ENCODE measurements at regions not wholly inside any gene's neighbourhood (a gene's known extent, or its start where the extent isn't known, plus 50 kb on each side); places are given as distances from the start of the nearest gene placed in this dataset.

DNA sequence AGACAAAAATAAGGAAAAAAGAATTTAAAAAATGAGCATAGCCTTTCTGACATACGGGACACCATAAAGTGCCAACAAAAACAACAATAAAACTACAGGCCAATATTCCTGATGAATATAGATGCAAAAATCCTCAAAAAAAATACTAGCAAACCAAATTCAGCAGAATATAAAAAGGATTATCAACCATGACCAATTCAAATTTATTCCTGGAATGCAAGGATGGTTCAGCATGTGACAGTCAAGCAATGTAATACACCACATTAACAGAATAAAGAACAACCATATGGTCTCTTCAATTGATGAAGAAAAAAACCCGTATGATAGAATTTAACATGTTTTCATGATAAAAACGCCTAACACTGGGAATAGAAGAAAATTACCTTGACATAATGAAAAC, 341.7 kb downstream of the PYDC2 start:
- Histone ChIP-seq H3K23ac (ENCODE audit: low read depth, low read length, poor library complexity) (no peak overlapping the region), H3K4me3 (ENCODE audit: low read length in 2 of 2) (no peak overlapping the region), H2AK5ac (ENCODE audit: low read depth, low read length) (no peak overlapping the region), H2BK12ac (ENCODE audit: low read length) (no peak overlapping the region), H3K4me2 (ENCODE audit: insufficient read depth, low read length, poor library complexity, severe bottlenecking) (no peak overlapping the region), H3K36me3 (replicated peaks in 1 of 2; ENCODE audit: control insufficient read depth in 2 of 2, insufficient read depth in 2 of 2, low read length in 2 of 2) (no peaks in the 10 kb centered on the region), H3K9me3 (replicated peaks in 1 of 2; ENCODE audit: control insufficient read depth in 2 of 2, insufficient read depth in 1 of 2, low read depth in 1 of 2, low read length in 2 of 2) (peaks cover 0 to 3% of the 10 kb centered on the region in 2 donors), H2AFZ (ENCODE audit: low read length) (no peak overlapping the region), H3K9ac (ENCODE audit: low read depth, low read length, poor library complexity) (no peak overlapping the region), H3K18ac (ENCODE audit: low read length) (no peak overlapping the region), H3K4ac (ENCODE audit: low read length) (no peak overlapping the region), H3K27ac (replicated peaks; ENCODE audit: low read length) (no peak overlapping the region), H2BK15ac (ENCODE audit: low read length) (no peak overlapping the region), H2BK5ac (ENCODE audit: low read length) (no peak overlapping the region), H3K27me3 (ENCODE audit: control insufficient read depth in 3 of 3, insufficient read depth in 3 of 3, low read depth in 1 of 3, low read length in 3 of 3) (no peaks in the 10 kb centered on the region), H2BK120ac (ENCODE audit: low read depth, low read length) (no peak overlapping the region), H4K8ac (ENCODE audit: low read depth, low read length) (no peak overlapping the region), H3K4me1 (ENCODE audit: control insufficient read depth in 2 of 2, insufficient read depth in 1 of 2, low read depth in 1 of 2, low read length in 2 of 2) (no peaks in the 10 kb centered on the region), H3K79me1 (ENCODE audit: low read depth, low read length) (no peaks in the 10 kb centered on the region), H4K91ac (ENCODE audit: low read depth, low read length, poor library complexity) (no peak overlapping the region), H3K14ac (ENCODE audit: low read length) (no peak overlapping the region)
- WGBS, 2 donors (ENCODE audit: extremely low coverage in 2 of 2, insufficient read length in 2 of 2, insufficient replicate concordance in 1 of 2) = no CpG with 5 or more reads among the region's 3 CpGs
- DNase-seq (ENCODE audit: low spot score) = no peak

DNA sequence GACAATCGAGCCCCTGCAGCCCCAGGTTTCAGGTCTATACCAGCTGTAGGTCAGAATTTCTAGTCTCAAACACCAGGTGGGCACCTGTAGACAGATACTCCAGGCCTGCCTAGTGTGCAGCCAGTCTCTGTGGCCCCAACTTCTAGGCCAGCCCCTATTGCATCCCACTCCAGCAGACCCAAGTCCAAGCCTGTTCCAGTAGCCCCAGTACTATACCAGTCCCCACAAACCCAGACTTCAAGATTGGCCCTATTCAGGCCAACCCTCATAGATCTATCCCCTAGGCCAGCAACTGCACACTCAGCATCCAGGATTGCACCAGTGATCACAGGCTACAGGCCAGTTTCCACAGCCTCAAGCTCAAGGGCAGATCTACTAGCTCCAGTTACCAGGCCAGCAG, 344.0 kb downstream of the PYDC2 start:
- Histone ChIP-seq H3K4ac (ENCODE audit: low read length) (no peak overlapping the region), H3K14ac (ENCODE audit: low read length) (no peak overlapping the region), H2AFZ (ENCODE audit: low read length) (no peak overlapping the region), H4K8ac (ENCODE audit: low read depth, low read length) (no peak overlapping the region), H3K4me1 (ENCODE audit: control insufficient read depth in 2 of 2, insufficient read depth in 1 of 2, low read depth in 1 of 2, low read length in 2 of 2) (no peaks in the 10 kb centered on the region), H2BK120ac (ENCODE audit: low read depth, low read length) (no peak overlapping the region), H2AK5ac (ENCODE audit: low read depth, low read length) (no peak overlapping the region), H3K4me3 (ENCODE audit: low read length in 2 of 2) (no peak overlapping the region), H2BK5ac (ENCODE audit: low read length) (no peak overlapping the region), H4K91ac (ENCODE audit: low read depth, low read length, poor library complexity) (no peak overlapping the region), H3K27ac (replicated peaks; ENCODE audit: low read length) (no peak overlapping the region), H3K9me3 (replicated peaks in 1 of 2; ENCODE audit: control insufficient read depth in 2 of 2, insufficient read depth in 1 of 2, low read depth in 1 of 2, low read length in 2 of 2) (peaks cover 0 to 3% of the 10 kb centered on the region in 2 donors), H2BK12ac (ENCODE audit: low read length) (no peak overlapping the region), H3K9ac (ENCODE audit: low read depth, low read length, poor library complexity) (no peak overlapping the region), H3K27me3 (ENCODE audit: control insufficient read depth in 3 of 3, insufficient read depth in 3 of 3, low read depth in 1 of 3, low read length in 3 of 3) (no peaks in the 10 kb centered on the region), H3K18ac (ENCODE audit: low read length) (no peak overlapping the region), H3K36me3 (replicated peaks in 1 of 2; ENCODE audit: control insufficient read depth in 2 of 2, insufficient read depth in 2 of 2, low read length in 2 of 2) (no peaks in the 10 kb centered on the region), H3K23ac (ENCODE audit: low read depth, low read length, poor library complexity) (no peak overlapping the region), H2BK15ac (ENCODE audit: low read length) (no peak overlapping the region), H3K79me1 (ENCODE audit: low read depth, low read length) (no peaks in the 10 kb centered on the region), H3K4me2 (ENCODE audit: insufficient read depth, low read length, poor library complexity, severe bottlenecking) (no peak overlapping the region)
- WGBS, 2 donors (ENCODE audit: extremely low coverage in 2 of 2, insufficient read length in 2 of 2, insufficient replicate concordance in 1 of 2) = no CpG with 5 or more reads among the region's 1 CpG
- DNase-seq (ENCODE audit: low spot score) = no peak

- WGBS, 2 donors (ENCODE audit: extremely low coverage in 2 of 2, insufficient read length in 2 of 2, insufficient replicate concordance in 1 of 2) = no CpG with 5 or more reads among the region's 3 CpGs
- H3K4me3 ChIP-seq (ENCODE audit: low read length in 2 of 2) = no peak overlapping the region
- H2BK120ac ChIP-seq (ENCODE audit: low read depth, low read length) = no peak overlapping the region
- H2AFZ ChIP-seq (ENCODE audit: low read length) = no peak overlapping the region
- no peak overlapping the region for H3K14ac ChIP-seq (ENCODE audit: low read length)
- no peak overlapping the region for H4K8ac ChIP-seq (ENCODE audit: low read depth, low read length)
- no peak overlapping the region for H2AK5ac ChIP-seq (ENCODE audit: low read depth, low read length)
- H3K36me3 ChIP-seq (replicated peaks in 1 of 2; ENCODE audit: control insufficient read depth in 2 of 2, insufficient read depth in 2 of 2, low read length in 2 of 2) = no peaks in the 10 kb centered on the region
- no peak overlapping the region for H3K27ac ChIP-seq (replicated peaks; ENCODE audit: low read length)
- peaks cover 0 to under 1% of the 10 kb centered on the region in 2 donors for H3K9me3 ChIP-seq (replicated peaks in 1 of 2; ENCODE audit: control insufficient read depth in 2 of 2, insufficient read depth in 1 of 2, low read depth in 1 of 2, low read length in 2 of 2)
- H3K4ac ChIP-seq (ENCODE audit: low read length) = no peak overlapping the region
- H3K4me2 ChIP-seq (ENCODE audit: insufficient read depth, low read length, poor library complexity, severe bottlenecking) = no peak overlapping the region
- H4K91ac ChIP-seq (ENCODE audit: low read depth, low read length, poor library complexity) = no peak overlapping the region
- H3K9ac ChIP-seq (ENCODE audit: low read depth, low read length, poor library complexity) = no peak overlapping the region
- no peak overlapping the region for H2BK15ac ChIP-seq (ENCODE audit: low read length)
- no peaks in the 10 kb centered on the region for H3K27me3 ChIP-seq (ENCODE audit: control insufficient read depth in 3 of 3, insufficient read depth in 3 of 3, low read depth in 1 of 3, low read length in 3 of 3)
- H3K18ac ChIP-seq (ENCODE audit: low read length) = no peak overlapping the region
- H3K79me1 ChIP-seq (ENCODE audit: low read depth, low read length) = no peaks in the 10 kb centered on the region
- H2BK5ac ChIP-seq (ENCODE audit: low read length) = no peak overlapping the region
- no peak overlapping the region for H2BK12ac ChIP-seq (ENCODE audit: low read length)
- H3K23ac ChIP-seq (ENCODE audit: low read depth, low read length, poor library complexity) = no peak overlapping the region
- H3K4me1 ChIP-seq (ENCODE audit: control insufficient read depth in 2 of 2, insufficient read depth in 1 of 2, low read depth in 1 of 2, low read length in 2 of 2) = no peaks in the 10 kb centered on the region
- no peak for DNase-seq (ENCODE audit: low spot score)
Measured at GRCh38 chr3:191808073-191808472, 347.1 kb downstream of the PYDC2 start.

DNA sequence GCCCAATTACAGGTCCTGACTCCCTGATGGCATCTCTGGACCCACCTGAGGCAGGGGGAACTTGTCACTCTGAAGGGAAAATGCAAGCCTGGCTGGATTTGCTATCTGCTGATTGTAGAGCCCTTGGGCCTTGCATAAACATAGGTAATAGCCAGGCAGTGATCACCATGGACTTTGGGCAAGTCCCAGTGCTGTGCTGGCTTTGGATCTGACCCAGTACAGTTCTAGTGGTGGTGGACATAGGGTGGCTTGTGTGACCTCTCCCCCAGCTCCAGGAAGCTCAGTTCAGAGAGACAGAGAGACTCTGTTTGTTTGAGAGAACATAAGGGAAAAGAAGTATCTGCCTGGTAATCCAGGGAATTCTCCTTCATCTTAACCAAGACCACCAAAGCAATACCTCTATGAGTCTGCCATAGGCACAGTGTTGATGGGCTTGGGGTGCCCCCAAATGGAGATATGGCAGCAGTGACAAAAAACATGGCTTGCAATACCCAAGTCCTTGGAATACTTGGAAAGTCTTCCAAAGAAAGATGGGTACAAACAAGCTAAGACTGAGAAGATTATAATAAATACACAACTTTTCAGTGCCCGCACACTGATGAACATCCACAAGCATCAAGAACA, 348.5 kb downstream of the PYDC2 start:
- Histone ChIP-seq H3K4me3 (ENCODE audit: low read length in 2 of 2) (no peak overlapping the region), H3K4ac (ENCODE audit: low read length) (no peak overlapping the region), H2BK15ac (ENCODE audit: low read length) (no peak overlapping the region), H2BK120ac (ENCODE audit: low read depth, low read length) (no peak overlapping the region), H3K14ac (ENCODE audit: low read length) (no peak overlapping the region), H2BK12ac (ENCODE audit: low read length) (no peak overlapping the region), H3K18ac (ENCODE audit: low read length) (no peak overlapping the region), H3K4me1 (ENCODE audit: control insufficient read depth in 2 of 2, insufficient read depth in 1 of 2, low read depth in 1 of 2, low read length in 2 of 2) (no peaks in the 10 kb centered on the region), H3K4me2 (ENCODE audit: insufficient read depth, low read length, poor library complexity, severe bottlenecking) (no peak overlapping the region), H4K91ac (ENCODE audit: low read depth, low read length, poor library complexity) (no peak overlapping the region), H4K8ac (ENCODE audit: low read depth, low read length) (no peak overlapping the region), H3K9ac (ENCODE audit: low read depth, low read length, poor library complexity) (no peak overlapping the region), H2AFZ (ENCODE audit: low read length) (no peak overlapping the region), H2AK5ac (ENCODE audit: low read depth, low read length) (no peak overlapping the region), H3K27ac (replicated peaks; ENCODE audit: low read length) (no peak overlapping the region), H3K9me3 (replicated peaks in 1 of 2; ENCODE audit: control insufficient read depth in 2 of 2, insufficient read depth in 1 of 2, low read depth in 1 of 2, low read length in 2 of 2) (no peaks in the 10 kb centered on the region), H2BK5ac (ENCODE audit: low read length) (no peak overlapping the region), H3K79me1 (ENCODE audit: low read depth, low read length) (no peaks in the 10 kb centered on the region), H3K23ac (ENCODE audit: low read depth, low read length, poor library complexity) (no peak overlapping the region), H3K36me3 (replicated peaks in 1 of 2; ENCODE audit: control insufficient read depth in 2 of 2, insufficient read depth in 2 of 2, low read length in 2 of 2) (no peaks in the 10 kb centered on the region), H3K27me3 (ENCODE audit: control insufficient read depth in 3 of 3, insufficient read depth in 3 of 3, low read depth in 1 of 3, low read length in 3 of 3) (no peaks in the 10 kb centered on the region)
- no peak for DNase-seq (ENCODE audit: low spot score)
- WGBS, 2 donors (ENCODE audit: extremely low coverage in 2 of 2, insufficient read length in 2 of 2, insufficient replicate concordance in 1 of 2) = no CpG with 5 or more reads among the region's 1 CpG

Measured in neuronal stem cell (in vitro differentiated cells).